ENCODE measurements at regions not wholly inside any gene's neighbourhood (a gene's known extent, or its start where the extent isn't known, plus 50 kb on each side); places are given as distances from the start of the nearest gene placed in this dataset.

DNA sequence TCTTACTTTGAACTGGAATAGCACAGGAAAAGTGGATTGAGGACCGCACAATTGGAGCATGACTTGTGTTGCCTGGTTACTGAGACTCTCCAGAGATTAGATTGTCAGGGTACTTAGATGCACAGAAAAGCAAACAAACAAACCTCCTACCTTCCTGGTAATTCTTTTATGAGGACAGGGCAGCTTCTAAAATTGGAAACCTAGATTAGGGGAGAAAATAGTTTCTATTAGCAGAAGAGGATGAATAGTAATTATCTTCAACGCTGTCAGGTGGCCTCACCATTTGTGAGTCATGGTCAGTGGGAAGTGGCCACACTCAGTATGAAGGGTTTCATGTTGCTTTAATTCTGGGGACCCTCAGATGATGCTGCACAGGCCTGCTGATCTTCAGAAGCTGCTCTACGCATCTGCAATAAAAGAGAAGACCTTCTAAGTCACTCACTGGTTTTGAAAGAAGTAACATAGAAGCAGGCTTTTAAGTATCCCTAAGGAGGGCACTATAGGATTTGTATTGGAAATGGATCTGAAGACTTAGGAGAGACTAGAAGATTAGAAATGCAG is 106.8 kb downstream of the LACC1 start:
- in situ Hi-C loops (cut with MboI) = no loop called here
- peaks cover 0 to 4% of the 10 kb centered on the region in 2 experiments; a peak in 2 of 4 replicates for H3K27me3 ChIP-seq (replicated peaks in 1 of 2; ENCODE audit: control insufficient read depth in 2 of 2, insufficient read depth in 2 of 2, low read length in 1 of 2)
- 35% methylated on average over 3 of the region's 3 CpGs for WGBS (ENCODE audit: insufficient coverage, insufficient replicate concordance, low lambda C conversion rate, missing lambda C conversion rate)

More for the DNA sequence above, 106.8 kb downstream of the LACC1 start:
- ATAC-seq (no peak), DNase-seq (ENCODE audit: low read depth, low spot score) (no peak), FAIRE-seq (no peak)
- BruUV-seq (replicated peaks) = no TSS peak
- H3K9me3 ChIP-seq (replicated peaks; ENCODE audit: control insufficient read depth, insufficient read depth, low read length) = no peaks in the 10 kb centered on the region
- H4K20me1 ChIP-seq (ENCODE audit: control insufficient read depth, insufficient read depth) = no peaks in the 10 kb centered on the region
- SMC1A ChIA-PET (ENCODE audit: uncharacterized antibody, unreplicated experiment) = no interaction called here
- H3K4me3 ChIP-seq = no peak overlapping the region
- H3K4me2 ChIP-seq (ENCODE audit: control insufficient read depth, insufficient read depth) = no peak overlapping the region
- no peak overlapping the region for H2AFZ ChIP-seq (ENCODE audit: control insufficient read depth, low read depth, low read length)
- POLR2A ChIA-PET = no interaction called here
- H3K36me3 ChIP-seq (ENCODE audit: control insufficient read depth in 2 of 2, insufficient read depth in 2 of 2, low read length in 1 of 2) = no peaks in the 10 kb centered on the region
- RAD21 ChIA-PET (ENCODE audit: unreplicated experiment) = no interaction called here
- H3K4me1 ChIP-seq (ENCODE audit: control insufficient read depth, insufficient read depth, low read length) = no peaks in the 10 kb centered on the region
- H3K79me2 ChIP-seq (ENCODE audit: control insufficient read depth, insufficient read depth, low read length) = no peaks in the 10 kb centered on the region
- no peak overlapping the region for H3K27ac ChIP-seq (ENCODE audit: control insufficient read depth, insufficient read depth)
- TF ChIP-seq BMI1 (IDR thresholded peaks at IDR 0.05; ENCODE audit: borderline replicate concordance) (no peak), LARP7 (IDR thresholded peaks at IDR 0.05) (no peak), IKZF2 (IDR thresholded peaks at IDR 0.05) (no peak), WRNIP1 (IDR thresholded peaks at IDR 0.05; ENCODE audit: borderline replicate concordance, low read depth, low read length) (no peak), YY1 (IDR thresholded peaks at IDR 0.05; ENCODE audit: low read depth, low read length) (no peak), SMC3 (IDR thresholded peaks at IDR 0.05; ENCODE audit: borderline replicate concordance, low read length) (no peak), JUNB (IDR thresholded peaks at IDR 0.05) (no peak), ZNF274 (IDR thresholded peaks at IDR 0.05; ENCODE audit: insufficient read depth, insufficient read length) (no peak), CBX3 (IDR thresholded peaks at IDR 0.05; ENCODE audit: borderline replicate concordance, low read depth) (no peak), STAT1 (conservative IDR thresholded peaks at IDR 0.05) (no peak), CHD1 (IDR thresholded peaks at IDR 0.05; ENCODE audit: low read depth, low read length) (no peak)
- TF ChIP-seq, protein P1, sequence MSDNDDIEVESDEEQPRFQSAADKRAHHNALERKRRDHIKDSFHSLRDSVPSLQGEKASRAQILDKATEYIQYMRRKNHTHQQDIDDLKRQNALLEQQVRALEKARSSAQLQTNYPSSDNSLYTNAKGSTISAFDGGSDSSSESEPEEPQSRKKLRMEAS (IDR thresholded peaks at IDR 0.05; ENCODE audit: low read depth, low read length) = no peak
- TF ChIP-seq, protein P2, sequence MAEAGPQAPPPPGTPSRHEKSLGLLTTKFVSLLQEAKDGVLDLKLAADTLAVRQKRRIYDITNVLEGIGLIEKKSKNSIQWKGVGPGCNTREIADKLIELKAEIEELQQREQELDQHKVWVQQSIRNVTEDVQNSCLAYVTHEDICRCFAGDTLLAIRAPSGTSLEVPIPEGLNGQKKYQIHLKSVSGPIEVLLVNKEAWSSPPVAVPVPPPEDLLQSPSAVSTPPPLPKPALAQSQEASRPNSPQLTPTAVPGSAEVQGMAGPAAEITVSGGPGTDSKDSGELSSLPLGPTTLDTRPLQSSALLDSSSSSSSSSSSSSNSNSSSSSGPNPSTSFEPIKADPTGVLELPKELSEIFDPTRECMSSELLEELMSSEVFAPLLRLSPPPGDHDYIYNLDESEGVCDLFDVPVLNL (IDR thresholded peaks at IDR 0.05; ENCODE audit: low read depth, low read length) = no peak
- TF ChIP-seq, protein P3, sequence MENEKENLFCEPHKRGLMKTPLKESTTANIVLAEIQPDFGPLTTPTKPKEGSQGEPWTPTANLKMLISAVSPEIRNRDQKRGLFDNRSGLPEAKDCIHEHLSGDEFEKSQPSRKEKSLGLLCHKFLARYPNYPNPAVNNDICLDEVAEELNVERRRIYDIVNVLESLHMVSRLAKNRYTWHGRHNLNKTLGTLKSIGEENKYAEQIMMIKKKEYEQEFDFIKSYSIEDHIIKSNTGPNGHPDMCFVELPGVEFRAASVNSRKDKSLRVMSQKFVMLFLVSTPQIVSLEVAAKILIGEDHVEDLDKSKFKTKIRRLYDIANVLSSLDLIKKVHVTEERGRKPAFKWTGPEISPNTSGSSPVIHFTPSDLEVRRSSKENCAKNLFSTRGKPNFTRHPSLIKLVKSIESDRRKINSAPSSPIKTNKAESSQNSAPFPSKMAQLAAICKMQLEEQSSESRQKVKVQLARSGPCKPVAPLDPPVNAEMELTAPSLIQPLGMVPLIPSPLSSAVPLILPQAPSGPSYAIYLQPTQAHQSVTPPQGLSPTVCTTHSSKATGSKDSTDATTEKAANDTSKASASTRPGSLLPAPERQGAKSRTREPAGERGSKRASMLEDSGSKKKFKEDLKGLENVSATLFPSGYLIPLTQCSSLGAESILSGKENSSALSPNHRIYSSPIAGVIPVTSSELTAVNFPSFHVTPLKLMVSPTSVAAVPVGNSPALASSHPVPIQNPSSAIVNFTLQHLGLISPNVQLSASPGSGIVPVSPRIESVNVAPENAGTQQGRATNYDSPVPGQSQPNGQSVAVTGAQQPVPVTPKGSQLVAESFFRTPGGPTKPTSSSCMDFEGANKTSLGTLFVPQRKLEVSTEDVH (IDR thresholded peaks at IDR 0.05; ENCODE audit: low read depth, partially characterized antibody) = no peak
- TF ChIP-seq, protein P4, sequence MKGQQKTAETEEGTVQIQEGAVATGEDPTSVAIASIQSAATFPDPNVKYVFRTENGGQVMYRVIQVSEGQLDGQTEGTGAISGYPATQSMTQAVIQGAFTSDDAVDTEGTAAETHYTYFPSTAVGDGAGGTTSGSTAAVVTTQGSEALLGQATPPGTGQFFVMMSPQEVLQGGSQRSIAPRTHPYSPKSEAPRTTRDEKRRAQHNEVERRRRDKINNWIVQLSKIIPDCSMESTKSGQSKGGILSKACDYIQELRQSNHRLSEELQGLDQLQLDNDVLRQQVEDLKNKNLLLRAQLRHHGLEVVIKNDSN (IDR thresholded peaks at IDR 0.05; ENCODE audit: borderline replicate concordance, extremely low read length, insufficient read depth, low read depth, low read length) = no peak
- intact Hi-C loops (cut with micrococcal nuclease; ENCODE audit: unreplicated experiment) = no loop called here
- H3K9ac ChIP-seq (ENCODE audit: control insufficient read depth, insufficient read depth, low read length) = no peak overlapping the region
- CTCF ChIA-PET = no interaction called here

All from GM12878 (cell line).